Neural cell (in vitro differentiated cells): ENCODE measurements at regions not wholly inside any gene's neighbourhood (a gene's known extent, or its start where the extent isn't known, plus 50 kb on each side); places are given as distances from the start of the nearest gene placed in this dataset.

Experiments
- H2AFZ ChIP-seq: fragments of 200-600, 300-800 bp; sonication (generic), shearing (Covaris generic); 2 replicates; pipeline ENCODE4 v1.6.0; 2014; ENCODE audit warnings: low read depth, mild to moderate bottlenecking, antibody characterized with exemption, low read length, moderate library complexity
- H3F3A ChIP-seq: fragments of 200-600 bp; shearing (Covaris generic); 2 replicates; pipeline ENCODE4 v1.6.1; 2016; ENCODE audit warnings: mild to moderate bottlenecking, moderate library complexity, mixed read lengths, antibody characterized with exemption, low read length; ENCODE audit not compliant: insufficient read depth, poor library complexity, severe bottlenecking
- H3K27ac ChIP-seq: fragments of 200-600, 300-800 bp; sonication (generic), shearing (Covaris generic); 2 replicates; pipeline ENCODE4 v1.5.1; 2014; ENCODE audit warnings: mild to moderate bottlenecking, low read length, moderate library complexity
- H3K27me3 ChIP-seq: fragments of 300-800, 200-600 bp; sonication (generic), shearing (Covaris generic); 2 replicates; pipeline ENCODE4 v1.6.0; 2014; ENCODE audit warnings: mild to moderate bottlenecking, low read depth, low read length, moderate library complexity; ENCODE audit not compliant: insufficient read depth
- H3K36me3 ChIP-seq: fragments of 300-800, 200-600 bp; sonication (generic), shearing (Covaris generic); 2 replicates; pipeline ENCODE4 v1.5.1; 2014; ENCODE audit warnings: mild to moderate bottlenecking, antibody characterized with exemption, low read length, moderate library complexity; ENCODE audit not compliant: insufficient read depth
- H3K4me2 ChIP-seq: fragments of 300-800, 200-600 bp; sonication (generic), shearing (Covaris generic); 2 replicates; pipeline ENCODE4 v1.6.0; 2014; ENCODE audit warnings: mild to moderate bottlenecking, low read length
- H3K4me3 ChIP-seq: fragments of 300-800, 200-600 bp; sonication (generic), shearing (Covaris generic); 2 replicates; pipeline ENCODE4 v1.5.1; 2014; ENCODE audit warnings: mild to moderate bottlenecking, low read length, moderate library complexity
- H3K79me2 ChIP-seq: fragments of 200-600 bp; shearing (Covaris generic); replicated peaks from 2 replicates; pipeline ENCODE4 v1.6.0; 2014; ENCODE audit warnings: mild to moderate bottlenecking, low read length, moderate library complexity; ENCODE audit not compliant: insufficient read depth
- H3K9ac ChIP-seq: fragments of 300-800, 200-600 bp; sonication (generic), shearing (Covaris generic); 2 replicates; pipeline ENCODE4 v1.6.1; 2016; ENCODE audit warnings: mild to moderate bottlenecking, low read length, mixed read lengths
- H3K9me2 ChIP-seq: fragments of 200-600 bp; shearing (Covaris generic); 2 replicates; pipeline ENCODE4 v1.6.1; 2016; ENCODE audit warnings: mild to moderate bottlenecking, low read length, mixed read lengths; ENCODE audit not compliant: insufficient read depth
- H3K9me3 ChIP-seq: fragments of 200-600, 300-800 bp; sonication (generic), shearing (Covaris generic); 2 replicates; pipeline ENCODE4 v1.6.1; 2016; ENCODE audit warnings: mild to moderate bottlenecking, mixed run types, low read length, moderate library complexity, mixed read lengths
- H4K20me1 ChIP-seq: fragments of 200-600 bp; shearing (Covaris generic); 2 replicates; pipeline ENCODE4 v1.6.1; 2016; ENCODE audit warnings: mild to moderate bottlenecking, mixed run types; ENCODE audit not compliant: insufficient read depth
- EP300 ChIP-seq: fragments of 450-650 bp; conservative IDR thresholded peaks from 2 replicates; pipeline ENCODE4 v1.6.1; 2014; ENCODE audit warnings: antibody characterized with exemption, mild to moderate bottlenecking, moderate library complexity; ENCODE audit not compliant: poor library complexity, severe bottlenecking
- EZH2 ChIP-seq: fragments of 200-600, 300-800 bp; shearing (Covaris generic), sonication (generic); IDR thresholded peaks from 2 replicates; pipeline ENCODE4 v1.6.1; 2014; ENCODE audit warnings: antibody characterized with exemption, low read length, borderline replicate concordance, mild to moderate bottlenecking; ENCODE audit not compliant: insufficient read depth, poor library complexity, severe bottlenecking
- MXI1 ChIP-seq: fragments of 450-650 bp; conservative IDR thresholded peaks from 2 replicates; pipeline ENCODE4 v1.6.1; 2014; ENCODE audit warnings: antibody characterized with exemption, mild to moderate bottlenecking; ENCODE audit not compliant: poor library complexity, severe bottlenecking
- POLR2AphosphoS5 ChIP-seq: IDR thresholded peaks from 2 replicates; pipeline ENCODE4 v1.6.1; 2012
- RAD21 ChIP-seq: fragments of 450-650 bp; conservative IDR thresholded peaks from 2 replicates; pipeline ENCODE4 v1.6.1; 2014; ENCODE audit warnings: antibody characterized with exemption, mild to moderate bottlenecking, moderate library complexity
- SMC3 ChIP-seq: fragments of 450-650 bp; conservative IDR thresholded peaks from 2 replicates; pipeline ENCODE4 v1.6.1; 2014; ENCODE audit warnings: antibody characterized with exemption, mild to moderate bottlenecking, moderate library complexity; ENCODE audit not compliant: poor library complexity
- TAF1 ChIP-seq: IDR thresholded peaks from 2 replicates; pipeline ENCODE4 v1.6.1; 2012; ENCODE audit warnings: low read depth
- TF ChIP-seq, protein P1 (sequence below): IDR thresholded peaks from 2 replicates; pipeline ENCODE4 v1.6.1; 2012; ENCODE audit warnings: borderline replicate concordance
- TF ChIP-seq, protein P2 (sequence below): fragments of 450-650 bp; IDR thresholded peaks from 2 replicates; pipeline ENCODE4 v1.5.1; 2014; ENCODE audit warnings: antibody characterized with exemption, mild to moderate bottlenecking, moderate library complexity; ENCODE audit not compliant: poor library complexity, severe bottlenecking

DNA sequence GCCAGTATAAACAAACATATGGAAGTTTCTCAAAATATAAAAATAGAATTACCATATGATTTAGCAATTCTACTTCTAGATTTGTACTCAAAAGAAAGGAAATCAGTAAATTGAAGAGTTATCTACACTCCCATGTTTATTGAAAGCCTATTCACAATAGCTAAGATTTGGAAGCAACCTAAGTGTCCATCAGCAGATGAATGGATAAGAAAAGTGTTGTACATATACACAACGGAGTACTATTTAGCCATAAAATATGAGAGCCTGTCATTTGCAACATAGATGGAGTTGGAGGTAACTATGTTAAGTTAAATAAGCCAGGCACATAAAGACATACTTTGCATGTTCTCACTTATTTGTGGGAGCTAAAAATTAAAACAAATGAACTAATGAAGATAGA lies 257.8 kb downstream of the TEX13C start:
- Histone ChIP-seq H3K4me3 (no peak overlapping the region), H3K36me3 (no peaks in the 10 kb centered on the region), H3F3A (no peaks in the 10 kb centered on the region)

DNA sequence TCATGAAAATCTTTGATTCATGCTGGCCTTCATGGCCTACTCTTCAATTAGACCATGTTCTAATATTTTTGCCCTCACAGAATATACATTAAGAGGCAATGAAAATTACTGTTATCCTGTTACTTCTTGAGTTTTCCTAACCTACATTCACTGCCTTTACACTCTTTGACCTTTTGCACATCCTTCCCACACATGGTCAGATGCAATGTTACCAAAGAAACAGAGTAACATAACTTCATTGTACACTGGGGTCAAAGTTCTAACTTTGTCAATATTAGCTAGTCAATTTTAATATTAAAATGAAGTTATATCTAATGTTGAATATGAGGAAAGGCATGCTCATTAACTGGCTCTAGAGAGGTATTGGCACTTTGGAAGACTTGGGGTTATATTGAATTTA lies 284.8 kb downstream of the TEX13C start:
- Histone ChIP-seq H3K27ac (no peak overlapping the region), H2AFZ (no peak overlapping the region), H3K9me3 (no peaks in the 10 kb centered on the region), H3K79me2 (no peaks in the 10 kb centered on the region), H3K27me3 (no peaks in the 10 kb centered on the region), H3K4me2 (no peak overlapping the region), H3K4me3 (no peak overlapping the region), H3F3A (no peaks in the 10 kb centered on the region), H3K9ac (no peak overlapping the region), H4K20me1 (no peaks in the 10 kb centered on the region), H3K36me3 (no peaks in the 10 kb centered on the region), H3K9me2 (no peaks in the 10 kb centered on the region)
- TF ChIP-seq, protein P1, sequence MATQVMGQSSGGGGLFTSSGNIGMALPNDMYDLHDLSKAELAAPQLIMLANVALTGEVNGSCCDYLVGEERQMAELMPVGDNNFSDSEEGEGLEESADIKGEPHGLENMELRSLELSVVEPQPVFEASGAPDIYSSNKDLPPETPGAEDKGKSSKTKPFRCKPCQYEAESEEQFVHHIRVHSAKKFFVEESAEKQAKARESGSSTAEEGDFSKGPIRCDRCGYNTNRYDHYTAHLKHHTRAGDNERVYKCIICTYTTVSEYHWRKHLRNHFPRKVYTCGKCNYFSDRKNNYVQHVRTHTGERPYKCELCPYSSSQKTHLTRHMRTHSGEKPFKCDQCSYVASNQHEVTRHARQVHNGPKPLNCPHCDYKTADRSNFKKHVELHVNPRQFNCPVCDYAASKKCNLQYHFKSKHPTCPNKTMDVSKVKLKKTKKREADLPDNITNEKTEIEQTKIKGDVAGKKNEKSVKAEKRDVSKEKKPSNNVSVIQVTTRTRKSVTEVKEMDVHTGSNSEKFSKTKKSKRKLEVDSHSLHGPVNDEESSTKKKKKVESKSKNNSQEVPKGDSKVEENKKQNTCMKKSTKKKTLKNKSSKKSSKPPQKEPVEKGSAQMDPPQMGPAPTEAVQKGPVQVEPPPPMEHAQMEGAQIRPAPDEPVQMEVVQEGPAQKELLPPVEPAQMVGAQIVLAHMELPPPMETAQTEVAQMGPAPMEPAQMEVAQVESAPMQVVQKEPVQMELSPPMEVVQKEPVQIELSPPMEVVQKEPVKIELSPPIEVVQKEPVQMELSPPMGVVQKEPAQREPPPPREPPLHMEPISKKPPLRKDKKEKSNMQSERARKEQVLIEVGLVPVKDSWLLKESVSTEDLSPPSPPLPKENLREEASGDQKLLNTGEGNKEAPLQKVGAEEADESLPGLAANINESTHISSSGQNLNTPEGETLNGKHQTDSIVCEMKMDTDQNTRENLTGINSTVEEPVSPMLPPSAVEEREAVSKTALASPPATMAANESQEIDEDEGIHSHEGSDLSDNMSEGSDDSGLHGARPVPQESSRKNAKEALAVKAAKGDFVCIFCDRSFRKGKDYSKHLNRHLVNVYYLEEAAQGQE: no peak
- TF ChIP-seq, protein P2, sequence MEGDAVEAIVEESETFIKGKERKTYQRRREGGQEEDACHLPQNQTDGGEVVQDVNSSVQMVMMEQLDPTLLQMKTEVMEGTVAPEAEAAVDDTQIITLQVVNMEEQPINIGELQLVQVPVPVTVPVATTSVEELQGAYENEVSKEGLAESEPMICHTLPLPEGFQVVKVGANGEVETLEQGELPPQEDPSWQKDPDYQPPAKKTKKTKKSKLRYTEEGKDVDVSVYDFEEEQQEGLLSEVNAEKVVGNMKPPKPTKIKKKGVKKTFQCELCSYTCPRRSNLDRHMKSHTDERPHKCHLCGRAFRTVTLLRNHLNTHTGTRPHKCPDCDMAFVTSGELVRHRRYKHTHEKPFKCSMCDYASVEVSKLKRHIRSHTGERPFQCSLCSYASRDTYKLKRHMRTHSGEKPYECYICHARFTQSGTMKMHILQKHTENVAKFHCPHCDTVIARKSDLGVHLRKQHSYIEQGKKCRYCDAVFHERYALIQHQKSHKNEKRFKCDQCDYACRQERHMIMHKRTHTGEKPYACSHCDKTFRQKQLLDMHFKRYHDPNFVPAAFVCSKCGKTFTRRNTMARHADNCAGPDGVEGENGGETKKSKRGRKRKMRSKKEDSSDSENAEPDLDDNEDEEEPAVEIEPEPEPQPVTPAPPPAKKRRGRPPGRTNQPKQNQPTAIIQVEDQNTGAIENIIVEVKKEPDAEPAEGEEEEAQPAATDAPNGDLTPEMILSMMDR: no peak
- no peak for TF ChIP-seq TAF1
- no peak for TF ChIP-seq MXI1
- no peak for TF ChIP-seq POLR2AphosphoS5
- TF ChIP-seq SMC3: no peak
- no peak for TF ChIP-seq RAD21
- no peak for TF ChIP-seq EP300
- no peak for TF ChIP-seq EZH2

More for the DNA sequence above, 257.8 kb downstream of the TEX13C start:
- Histone ChIP-seq H3K9ac (no peak overlapping the region), H3K27ac (no peak overlapping the region), H3K9me2 (no peaks in the 10 kb centered on the region), H4K20me1 (no peaks in the 10 kb centered on the region), H2AFZ (no peak overlapping the region), H3K9me3 (no peaks in the 10 kb centered on the region), H3K4me2 (no peak overlapping the region), H3K79me2 (no peaks in the 10 kb centered on the region), H3K27me3 (no peaks in the 10 kb centered on the region)
- TF ChIP-seq, protein P1: no peak
- no peak for TF ChIP-seq EP300
- TF ChIP-seq MXI1: no peak
- TF ChIP-seq, protein P2: no peak
- TF ChIP-seq EZH2: no peak
- no peak for TF ChIP-seq TAF1
- TF ChIP-seq SMC3: no peak
- TF ChIP-seq RAD21: no peak
- TF ChIP-seq POLR2AphosphoS5: no peak
